ENCODE measurements at regions not wholly inside any gene's neighbourhood (a gene's known extent, or its start where the extent isn't known, plus 50 kb on each side); places are given as distances from the start of the nearest gene placed in this dataset.
A peak's percentile ranks its signal among the peaks of the same experiment; 100 is the strongest.
"Not testable (repeated sequence)": the region's sequence is repeated elsewhere in the genome, so short reads cannot be mapped to it uniquely, and the experiment has no call there.

DNA sequence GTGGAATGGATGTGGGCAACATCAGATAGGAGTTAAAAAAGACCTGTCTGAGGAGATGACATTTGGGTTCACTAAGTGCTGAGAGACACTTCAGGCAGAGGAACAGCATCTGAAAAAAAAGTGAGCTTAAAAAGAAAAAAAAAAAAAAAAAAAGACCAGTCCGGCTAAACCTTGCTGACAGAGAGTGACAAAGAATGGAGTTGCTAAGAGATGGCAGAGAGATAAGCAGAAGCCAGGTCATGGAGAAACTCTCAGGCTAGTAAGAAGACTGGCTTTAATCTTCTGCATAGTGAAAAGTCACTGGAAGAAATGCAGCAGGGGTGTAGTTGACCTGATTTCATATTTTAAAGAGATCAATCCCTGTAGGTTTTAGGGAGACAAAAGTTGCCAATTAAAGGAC is 711.1 kb upstream of the SEMA3D start:
- DNase-seq (ENCODE audit: low read depth), result no peak
- TF ChIP-seq, protein P1, sequence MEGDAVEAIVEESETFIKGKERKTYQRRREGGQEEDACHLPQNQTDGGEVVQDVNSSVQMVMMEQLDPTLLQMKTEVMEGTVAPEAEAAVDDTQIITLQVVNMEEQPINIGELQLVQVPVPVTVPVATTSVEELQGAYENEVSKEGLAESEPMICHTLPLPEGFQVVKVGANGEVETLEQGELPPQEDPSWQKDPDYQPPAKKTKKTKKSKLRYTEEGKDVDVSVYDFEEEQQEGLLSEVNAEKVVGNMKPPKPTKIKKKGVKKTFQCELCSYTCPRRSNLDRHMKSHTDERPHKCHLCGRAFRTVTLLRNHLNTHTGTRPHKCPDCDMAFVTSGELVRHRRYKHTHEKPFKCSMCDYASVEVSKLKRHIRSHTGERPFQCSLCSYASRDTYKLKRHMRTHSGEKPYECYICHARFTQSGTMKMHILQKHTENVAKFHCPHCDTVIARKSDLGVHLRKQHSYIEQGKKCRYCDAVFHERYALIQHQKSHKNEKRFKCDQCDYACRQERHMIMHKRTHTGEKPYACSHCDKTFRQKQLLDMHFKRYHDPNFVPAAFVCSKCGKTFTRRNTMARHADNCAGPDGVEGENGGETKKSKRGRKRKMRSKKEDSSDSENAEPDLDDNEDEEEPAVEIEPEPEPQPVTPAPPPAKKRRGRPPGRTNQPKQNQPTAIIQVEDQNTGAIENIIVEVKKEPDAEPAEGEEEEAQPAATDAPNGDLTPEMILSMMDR (IDR thresholded peaks at IDR 0.05; ENCODE audit: low read depth, low read length, missing control alignments), result no peak
- in situ Hi-C loops (cut with HindIII; ENCODE audit: low sequenced_read_pairs), result loop anchor here (10.0 to 25.0 kb wide), 2 partner anchors 567 to 1014 kb away; no protein-coding TSS in a partner anchor
- H3K4me3 ChIP-seq (ENCODE audit: low read depth, low read length), result no peak overlapping the region

GRCh38 chr7:85896531-85896930 is 709.7 kb upstream of the SEMA3D start:
- in situ Hi-C loops (cut with HindIII; ENCODE audit: low sequenced_read_pairs), result loop anchor here (10.0 to 25.0 kb wide), 2 partner anchors 568 to 1016 kb away; no protein-coding TSS in a partner anchor
- TF ChIP-seq, protein P1 (IDR thresholded peaks at IDR 0.05; ENCODE audit: low read depth, low read length, missing control alignments), result no peak
- H3K4me3 ChIP-seq (ENCODE audit: low read depth, low read length), result no peak overlapping the region
- no peak for DNase-seq (ENCODE audit: low read depth)

DNA sequence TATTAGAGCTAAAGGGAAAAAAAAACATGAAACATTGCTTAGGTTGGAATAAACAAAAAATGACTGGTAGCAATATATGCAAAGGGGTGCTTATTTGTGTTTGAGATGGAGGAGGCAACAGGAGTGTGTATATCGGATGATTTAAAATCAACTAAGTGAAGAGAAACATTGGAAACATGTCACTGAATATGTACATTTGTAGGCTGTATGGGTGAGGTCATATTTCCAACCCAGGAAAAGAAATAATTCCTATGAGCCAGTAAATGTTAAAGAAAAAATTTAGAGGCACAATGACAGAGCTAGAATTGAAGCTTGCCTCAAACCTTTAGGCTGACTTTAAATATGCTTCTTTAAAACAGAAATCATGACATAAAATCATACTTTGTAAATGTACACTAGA is 709.0 kb upstream of the SEMA3D start:
- H3K4me3 ChIP-seq (ENCODE audit: low read depth, low read length), result no peak overlapping the region
- no peak for DNase-seq (ENCODE audit: low read depth)
- TF ChIP-seq, protein P1 (IDR thresholded peaks at IDR 0.05; ENCODE audit: low read depth, low read length, missing control alignments), result no peak
- in situ Hi-C loops (cut with HindIII; ENCODE audit: low sequenced_read_pairs), result loop anchor here (10.0 to 25.0 kb wide), 2 partner anchors 569 to 1016 kb away; no protein-coding TSS in a partner anchor

- DNase-seq (ENCODE audit: low read depth); H3K4me3 ChIP-seq (ENCODE audit: low read depth, low read length): not testable (repeated sequence)
- in situ Hi-C loops (cut with HindIII; ENCODE audit: low sequenced_read_pairs), result loop anchor here (10.0 to 25.0 kb wide), 2 partner anchors 573 to 1020 kb away; no protein-coding TSS in a partner anchor
These were observed 705.0 kb upstream of the SEMA3D start for GRCh38 chr7:85891900-85892299.

- TF ChIP-seq, protein P1 (IDR thresholded peaks at IDR 0.05; ENCODE audit: low read depth, low read length, missing control alignments), result peak; percentile 28
- DNase-seq (ENCODE audit: low read depth), result peak; percentile 16
- no peak overlapping the region for H3K4me3 ChIP-seq (ENCODE audit: low read depth, low read length)
- in situ Hi-C loops (cut with HindIII; ENCODE audit: low sequenced_read_pairs), result loop anchor here (10.0 to 25.0 kb wide), 2 partner anchors 574 to 1022 kb away; no protein-coding TSS in a partner anchor
These were observed 703.5 kb upstream of the SEMA3D start for GRCh38 chr7:85890244-85890811.

- TF ChIP-seq, protein P1 (IDR thresholded peaks at IDR 0.05; ENCODE audit: low read depth, low read length, missing control alignments), result no peak
- H3K4me3 ChIP-seq (ENCODE audit: low read depth, low read length), result no peak overlapping the region
- in situ Hi-C loops (cut with HindIII; ENCODE audit: low sequenced_read_pairs), result loop anchor here (25.0 kb wide), 1 partner anchor 1025 kb away; no protein-coding TSS in a partner anchor
- DNase-seq (ENCODE audit: low read depth), result no peak
These were observed 700.3 kb upstream of the SEMA3D start for GRCh38 chr7:85887133-85887532.

- TF ChIP-seq, protein P1 (IDR thresholded peaks at IDR 0.05; ENCODE audit: low read depth, low read length, missing control alignments), result no peak
- no peak overlapping the region for H3K4me3 ChIP-seq (ENCODE audit: low read depth, low read length)
- no peak for DNase-seq (ENCODE audit: low read depth)
- in situ Hi-C loops (cut with HindIII; ENCODE audit: low sequenced_read_pairs), result loop anchor here (25.0 kb wide), 1 partner anchor 1030 kb away; no protein-coding TSS in a partner anchor
These were observed 695.5 kb upstream of the SEMA3D start for GRCh38 chr7:85882335-85882734.
